ENCODE measurements at regions not wholly inside any gene's neighbourhood (a gene's known extent, or its start where the extent isn't known, plus 50 kb on each side); places are given as distances from the start of the nearest gene placed in this dataset.
"Not testable (repeated sequence)": the region's sequence is repeated elsewhere in the genome, so short reads cannot be mapped to it uniquely, and the experiment has no call there.

- no peak for DNase-seq
Measured at GRCh38 chr12:34203866-34204620, 181.7 kb downstream of the ALG10 start.

GRCh38 chr12:34204830-34205285, 182.6 kb downstream of the ALG10 start:
- DNase-seq, result no peak

GRCh38 chr12:34205401-34205800, 183.1 kb downstream of the ALG10 start:
- no peak for DNase-seq

GRCh38 chr12:34206061-34206785, 183.9 kb downstream of the ALG10 start:
- no peak for DNase-seq

- no peak for DNase-seq
Measured at GRCh38 chr12:34207858-34208257, 185.6 kb downstream of the ALG10 start.

GRCh38 chr12:34208331-34209258, 186.3 kb downstream of the ALG10 start:
- DNase-seq, result no peak

- DNase-seq, result no peak
Measured at GRCh38 chr12:34209259-34209835, 187.1 kb downstream of the ALG10 start.

- no peak for DNase-seq
Measured at GRCh38 chr12:34210183-34210582, 187.9 kb downstream of the ALG10 start.

GRCh38 chr12:34210689-34211530, 188.6 kb downstream of the ALG10 start:
- DNase-seq, result no peak

GRCh38 chr12:34212651-34213050, 190.4 kb downstream of the ALG10 start:
- DNase-seq, result no peak

- DNase-seq, result no peak
Measured at GRCh38 chr12:34214011-34214410, 191.7 kb downstream of the ALG10 start.

- no peak for DNase-seq
Measured at GRCh38 chr12:34215213-34215892, 193.1 kb downstream of the ALG10 start.

- DNase-seq, result no peak
Measured at GRCh38 chr12:34215893-34216285, 193.6 kb downstream of the ALG10 start.

GRCh38 chr12:34217660-34218059, 195.4 kb downstream of the ALG10 start:
- no peak for DNase-seq

GRCh38 chr12:34218193-34219045, 196.1 kb downstream of the ALG10 start:
- peak; percentile 61 for DNase-seq

GRCh38 chr12:34219046-34219770, 196.9 kb downstream of the ALG10 start:
- no peak for DNase-seq

GRCh38 chr12:34220079-34220478, 197.8 kb downstream of the ALG10 start:
- not testable (repeated sequence) for DNase-seq

GRCh38 chr12:34223640-34224039, 201.3 kb downstream of the ALG10 start:
- DNase-seq, result no peak

GRCh38 chr12:34226044-34226443, 203.7 kb downstream of the ALG10 start:
- not testable (repeated sequence) for DNase-seq
